G401 (cell line): ENCODE measurements at regions not wholly inside any gene's neighbourhood (a gene's known extent, or its start where the extent isn't known, plus 50 kb on each side); places are given as distances from the start of the nearest gene placed in this dataset.
"Not testable (repeated sequence)": the region's sequence is repeated elsewhere in the genome, so short reads cannot be mapped to it uniquely, and the experiment has no call there.

Experiments
- DNase-seq: peaks from one replicate; pipeline ENCODE4 v3.0.0-alpha.2; 2015; ENCODE audit warnings: low spot score
- in situ Hi-C: cut with HindIII; loops from 2 replicates; pipeline ENCODE4 v1.10.0; 2016; ENCODE audit warnings: low sequenced_read_pairs, mixed read lengths

GRCh38 chr13:80524447-80525215, 183.7 kb upstream of the SPRY2 start:
- DNase-seq, result no peak
- in situ Hi-C loops, result no loop called here

DNA sequence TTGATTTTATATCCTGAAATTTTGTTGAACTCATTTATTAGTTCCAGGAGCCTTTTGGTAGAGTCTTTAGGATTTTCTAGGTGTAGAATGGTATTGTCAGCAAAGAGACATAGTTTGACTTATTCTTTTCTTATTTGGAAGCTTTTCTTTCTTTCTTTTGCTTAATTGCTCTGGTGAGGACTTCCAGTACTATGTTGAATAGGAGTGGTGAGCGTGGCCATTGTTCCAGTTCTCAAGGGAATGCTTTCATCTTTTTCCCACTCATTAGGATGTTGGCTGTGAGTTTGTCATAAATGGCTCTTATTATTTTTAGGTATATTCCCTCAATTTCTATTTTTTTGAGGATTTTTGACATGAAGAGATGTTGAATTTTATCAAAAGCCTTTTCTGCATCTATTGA, 182.2 kb upstream of the SPRY2 start:
- DNase-seq, result no peak
- in situ Hi-C loops, result no loop called here

- in situ Hi-C loops, DNase-seq: not testable (repeated sequence)
Observed at GRCh38 chr13:80522463-80522862, 181.5 kb upstream of the SPRY2 start.

- no peak for DNase-seq
- in situ Hi-C loops, result no loop called here
Observed at GRCh38 chr13:80516818-80517348, 176.0 kb upstream of the SPRY2 start.

DNA sequence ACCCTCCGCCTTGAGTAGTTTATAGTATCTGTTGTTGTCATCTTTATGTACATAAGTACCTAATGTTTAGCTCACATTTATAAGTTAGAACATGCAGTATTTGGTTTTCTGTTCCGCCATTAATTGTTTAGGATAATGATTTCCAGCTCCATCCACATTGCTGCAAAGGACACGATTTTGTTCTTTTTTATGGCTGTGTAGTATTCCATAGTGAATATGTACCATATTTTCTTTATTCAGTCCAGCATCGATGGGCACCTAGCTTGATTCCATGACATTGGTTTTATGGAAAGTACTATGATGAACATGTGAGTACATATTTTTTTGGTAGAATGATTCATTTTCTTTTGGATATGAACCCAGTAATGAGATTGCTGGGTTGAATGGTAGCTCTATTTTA, 174.4 kb upstream of the SPRY2 start:
- DNase-seq, result no peak
- in situ Hi-C loops, result no loop called here

DNA sequence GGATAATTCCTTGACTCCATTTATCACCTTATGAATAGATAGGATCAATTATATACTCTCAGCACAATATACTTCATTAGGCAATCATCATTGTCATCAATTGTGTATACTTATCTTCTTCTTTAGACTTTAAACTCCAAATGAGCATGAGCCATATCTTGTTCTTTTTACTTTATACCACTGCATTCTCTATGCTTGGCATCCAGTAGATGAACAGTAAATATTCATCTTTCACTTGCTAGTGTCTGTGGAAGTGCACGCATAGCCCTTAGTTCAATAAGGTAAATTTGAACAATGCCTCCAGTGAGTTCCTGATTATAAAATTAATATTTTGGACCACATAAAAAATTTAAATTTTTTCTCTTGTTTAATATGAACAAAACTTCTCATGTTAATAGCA, 172.3 kb upstream of the SPRY2 start:
- DNase-seq, result no peak
- in situ Hi-C loops, result no loop called here

GRCh38 chr13:80510686-80511085, 169.8 kb upstream of the SPRY2 start:
- no peak for DNase-seq
- in situ Hi-C loops, result no loop called here

GRCh38 chr13:80509264-80509663, 168.3 kb upstream of the SPRY2 start:
- in situ Hi-C loops, result no loop called here
- no peak for DNase-seq

- no peak for DNase-seq
- in situ Hi-C loops, result no loop called here
Observed at GRCh38 chr13:80508031-80508430, 167.1 kb upstream of the SPRY2 start.

GRCh38 chr13:80504453-80504852, 163.5 kb upstream of the SPRY2 start:
- in situ Hi-C loops, result no loop called here
- DNase-seq, result no peak

- DNase-seq, result no peak
- in situ Hi-C loops, result no loop called here
Observed at GRCh38 chr13:80502359-80502758, 161.4 kb upstream of the SPRY2 start.

GRCh38 chr13:80501556-80501955, 160.6 kb upstream of the SPRY2 start:
- in situ Hi-C loops, result no loop called here

GRCh38 chr13:80499536-80500290, 158.8 kb upstream of the SPRY2 start:
- in situ Hi-C loops, result no loop called here
- DNase-seq, result no peak

More at GRCh38 chr13:80501556-80501955, 160.6 kb upstream of the SPRY2 start:
- DNase-seq, result no peak

GRCh38 chr13:80498433-80498832, 157.5 kb upstream of the SPRY2 start:
- in situ Hi-C loops, result no loop called here
- no peak for DNase-seq

DNA sequence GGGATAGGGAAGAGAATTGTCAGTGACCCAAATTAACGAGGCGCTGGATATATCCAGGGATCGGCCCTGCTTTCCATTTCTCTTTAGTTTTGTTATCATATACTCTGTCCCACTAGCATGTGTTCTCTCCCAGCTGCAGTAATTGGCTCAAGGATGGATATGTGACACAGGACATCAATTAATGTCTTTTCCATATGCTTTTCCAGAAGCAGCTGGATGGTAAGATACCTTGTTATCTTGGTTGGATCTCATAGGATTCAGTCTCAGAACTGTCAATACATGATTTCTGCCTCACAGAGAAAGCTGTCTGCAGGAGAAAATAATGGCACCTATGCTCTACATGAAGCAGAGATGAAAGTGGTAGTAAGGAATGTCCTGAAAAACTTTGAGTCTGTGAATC, 157.1 kb upstream of the SPRY2 start:
- no peak for DNase-seq
- in situ Hi-C loops, result no loop called here

- in situ Hi-C loops, result no loop called here
- no peak for DNase-seq
Observed at GRCh38 chr13:80497439-80497838, 156.5 kb upstream of the SPRY2 start.

GRCh38 chr13:80496721-80497397, 155.9 kb upstream of the SPRY2 start:
- in situ Hi-C loops, result no loop called here
- peak; percentile 22 for DNase-seq

DNA sequence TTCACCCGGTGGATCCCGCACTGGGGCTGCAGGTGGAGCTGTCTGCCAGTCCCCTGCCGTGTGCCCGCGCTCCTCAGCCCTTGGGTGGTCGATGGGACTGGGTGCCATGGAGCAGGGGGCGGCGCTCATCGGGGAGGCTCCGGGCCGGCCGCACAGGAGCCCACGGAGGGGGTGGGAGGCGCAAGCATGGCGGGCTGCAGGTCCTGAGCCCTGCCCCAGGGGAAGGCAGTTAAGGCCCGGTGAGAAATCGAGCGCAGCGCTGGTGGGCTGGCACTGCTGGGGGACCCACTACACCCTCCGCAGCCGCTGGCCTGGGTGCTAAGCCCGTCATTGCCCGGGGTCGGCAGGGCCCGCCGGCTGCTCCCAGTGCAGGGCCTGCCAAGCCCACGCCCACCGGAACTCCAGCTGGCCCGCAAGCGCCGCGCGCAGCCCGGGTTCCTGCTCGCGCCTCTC, 149.6 kb upstream of the SPRY2 start:
- DNase-seq, in situ Hi-C loops: not testable (repeated sequence)

DNA sequence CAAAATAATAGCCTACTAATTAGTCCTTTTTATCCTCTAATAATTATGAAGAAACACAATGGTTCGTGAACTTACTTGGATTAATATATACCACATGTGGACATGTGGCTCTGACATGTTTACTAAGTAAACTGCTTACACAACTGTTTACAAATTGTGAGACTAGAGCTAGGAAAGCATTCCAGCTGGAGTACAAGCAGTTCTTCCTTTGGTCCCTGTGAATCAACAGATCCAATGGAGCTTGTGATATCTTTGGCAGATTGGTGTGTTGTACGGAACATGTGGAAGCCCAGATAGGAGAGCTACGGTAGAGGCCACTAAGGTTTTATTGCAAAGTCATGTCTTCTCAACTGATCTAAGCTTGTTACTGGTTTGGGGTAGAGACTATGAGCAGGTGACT, 145.5 kb upstream of the SPRY2 start:
- no peak for DNase-seq
- in situ Hi-C loops, result no loop called here

GRCh38 chr13:80483157-80483556, 142.2 kb upstream of the SPRY2 start:
- in situ Hi-C loops, result no loop called here
- DNase-seq, result no peak
